BJ (cell line): ENCODE measurements at regions not wholly inside any gene's neighbourhood (a gene's known extent, or its start where the extent isn't known, plus 50 kb on each side); places are given as distances from the start of the nearest gene placed in this dataset.
"Not testable (repeated sequence)": the region's sequence is repeated elsewhere in the genome, so short reads cannot be mapped to it uniquely, and the experiment has no call there.

Experiments
- CTCF ChIA-PET: fragments of 350-600 bp; formaldehyde crosslinking; extraction: SDS; loops from one replicate; lab custom pipeline; 2021; ENCODE audit warnings: antibody characterized with exemption, inconsistent platforms; lab: Yijun Ruan, JAX
- POLR2A ChIA-PET: fragments of 300-600 bp; sonication (Branson Sonifier 250); formaldehyde crosslinking; extraction: SDS; loops from one replicate; lab custom pipeline; 2021; ENCODE audit warnings: antibody characterized with exemption; lab: Charles Lee
- DNase-seq: peaks from one replicate; pipeline ENCODE4 v3.0.0-alpha.2; 2011; ENCODE audit warnings: low read depth
- H3K27me3 ChIP-seq: 2 replicates; pipeline ENCODE4 v1.6.0; 2011; ENCODE audit warnings: low read length; ENCODE audit not compliant: control insufficient read depth, insufficient read depth
- H3K36me3 ChIP-seq: 2 replicates; pipeline ENCODE4 v1.5.1; 2011; ENCODE audit warnings: low read length; ENCODE audit not compliant: control insufficient read depth, insufficient read depth
- H3K4me3 ChIP-seq: 2 replicates; pipeline ENCODE4 v1.5.1; 2011; ENCODE audit warnings: low read depth, mild to moderate bottlenecking, control low read depth, low read length
- CTCF ChIP-seq: IDR thresholded peaks from 2 replicates; pipeline ENCODE4 v1.5.1; 2011; ENCODE audit warnings: low read depth, mild to moderate bottlenecking, control low read depth, inconsistent platforms, low read length, moderate library complexity; ENCODE audit not compliant: insufficient read depth

- no peaks in the 10 kb centered on the region for H3K36me3 ChIP-seq
- DNase-seq, result no peak
- POLR2A ChIA-PET, result no interaction called here
- CTCF ChIA-PET, result interaction anchor here (0.6 kb wide), 1 partner anchor 801 kb away, joined by 3 read pairs; no protein-coding TSS in a partner anchor
- no peak overlapping the region for H3K4me3 ChIP-seq
- no peak for TF ChIP-seq CTCF
- no peaks in the 10 kb centered on the region for H3K27me3 ChIP-seq
Observed at GRCh38 chr1:69090752-69091151, 477.0 kb upstream of the LRRC7 start.

- H3K4me3 ChIP-seq, H3K27me3 ChIP-seq, H3K36me3 ChIP-seq, POLR2A ChIA-PET, DNase-seq: not testable (repeated sequence)
- CTCF ChIA-PET, result interaction anchor here (1.2 kb wide), 1 partner anchor 91 kb away, joined by 3 read pairs; no protein-coding TSS in a partner anchor
Observed at GRCh38 chr1:69102058-69102457, 465.7 kb upstream of the LRRC7 start.

- POLR2A ChIA-PET, result no interaction called here
Observed at GRCh38 chr1:69103213-69103612, 464.5 kb upstream of the LRRC7 start.

GRCh38 chr1:69103705-69104385 lies 463.9 kb upstream of the LRRC7 start:
- no peak for DNase-seq
- Histone ChIP-seq H3K36me3 (no peaks in the 10 kb centered on the region), H3K4me3 (no peak overlapping the region), H3K27me3 (no peaks in the 10 kb centered on the region)
- CTCF ChIA-PET, result no interaction called here
- POLR2A ChIA-PET, result no interaction called here
- TF ChIP-seq CTCF, result no peak

More at GRCh38 chr1:69103213-69103612, 464.5 kb upstream of the LRRC7 start:
- no peaks in the 10 kb centered on the region for H3K27me3 ChIP-seq
- CTCF ChIA-PET, result no interaction called here
- no peak overlapping the region for H3K4me3 ChIP-seq
- no peaks in the 10 kb centered on the region for H3K36me3 ChIP-seq
- no peak for TF ChIP-seq CTCF
- no peak for DNase-seq

GRCh38 chr1:69104894-69105293 lies 462.8 kb upstream of the LRRC7 start:
- DNase-seq, result no peak
- no peak for TF ChIP-seq CTCF
- ChIA-PET CTCF (no interaction called here), POLR2A (no interaction called here)
- Histone ChIP-seq H3K4me3 (no peak overlapping the region), H3K27me3 (no peaks in the 10 kb centered on the region), H3K36me3 (no peaks in the 10 kb centered on the region)

GRCh38 chr1:69109277-69109676 lies 458.4 kb upstream of the LRRC7 start:
- no peak for TF ChIP-seq CTCF
- ChIA-PET POLR2A (no interaction called here), CTCF (no interaction called here)

More at GRCh38 chr1:69109277-69109676, 458.4 kb upstream of the LRRC7 start:
- no peak for DNase-seq
- Histone ChIP-seq H3K4me3 (no peak overlapping the region), H3K27me3 (no peaks in the 10 kb centered on the region), H3K36me3 (no peaks in the 10 kb centered on the region)
